ENCODE measurements at regions not wholly inside any gene's neighbourhood (a gene's known extent, or its start where the extent isn't known, plus 50 kb on each side); places are given as distances from the start of the nearest gene placed in this dataset.

DNA sequence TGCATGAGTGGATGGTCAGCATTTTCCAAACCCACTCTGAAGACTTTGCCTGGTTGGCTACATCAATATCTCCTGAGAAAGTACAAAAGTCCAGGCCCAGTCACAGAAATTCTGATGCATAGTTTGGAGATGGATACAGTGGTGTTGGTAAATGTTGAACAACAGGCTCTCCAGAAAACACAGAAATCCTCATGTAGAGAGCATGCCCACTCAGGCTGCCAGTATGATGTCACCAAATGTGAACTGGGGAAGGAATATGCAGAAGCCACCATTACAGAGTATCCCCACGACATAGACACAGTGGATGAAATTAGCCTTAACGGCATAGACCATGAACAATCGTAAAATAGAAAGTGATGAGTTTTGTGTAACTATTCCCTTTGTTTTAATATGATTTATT is 97.1 kb upstream of the NXT1 start:
- no peak for DNase-seq (ENCODE audit: low read depth)

DNA sequence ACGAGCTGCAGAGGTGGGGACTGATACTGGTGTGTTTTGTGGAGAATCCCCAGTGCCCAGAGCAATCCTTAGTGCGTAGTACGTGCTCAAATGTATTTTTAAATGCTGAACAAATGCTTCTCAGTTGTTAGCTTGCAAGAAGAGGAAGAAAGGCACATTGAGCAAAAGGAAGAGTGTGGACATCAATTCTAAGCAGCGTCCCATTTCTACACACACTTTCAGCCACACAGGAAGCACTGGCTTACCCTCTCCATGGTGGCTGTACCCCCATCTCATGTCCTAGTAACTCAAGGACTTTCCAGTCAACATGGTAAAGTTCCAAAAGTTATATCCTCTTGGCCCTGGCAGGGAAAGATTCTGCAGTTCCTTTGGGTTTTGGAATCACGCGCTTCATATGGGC is 98.8 kb upstream of the NXT1 start:
- DNase-seq (ENCODE audit: low read depth), result no peak

DNA sequence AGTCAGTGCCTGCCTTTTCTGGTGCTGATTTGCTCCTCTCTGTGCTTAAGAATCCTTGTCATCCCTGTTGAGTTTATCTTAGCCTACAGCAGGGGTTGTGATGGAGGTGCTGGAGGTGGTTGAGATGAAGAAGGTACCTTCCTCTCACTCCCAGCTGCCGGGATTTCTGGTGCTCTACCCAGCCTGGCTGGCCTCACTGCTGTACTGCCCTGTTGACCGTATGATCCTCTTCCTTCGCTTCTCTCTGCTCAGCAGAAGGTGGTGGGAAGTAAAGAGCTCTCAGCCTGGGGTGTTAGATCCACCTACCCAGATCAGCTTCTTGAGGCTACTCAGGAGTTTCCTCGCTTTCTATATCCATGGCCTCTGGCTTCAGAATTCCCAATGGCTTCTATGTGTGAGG is 101.0 kb upstream of the NXT1 start:
- DNase-seq (ENCODE audit: low read depth), result no peak

DNA sequence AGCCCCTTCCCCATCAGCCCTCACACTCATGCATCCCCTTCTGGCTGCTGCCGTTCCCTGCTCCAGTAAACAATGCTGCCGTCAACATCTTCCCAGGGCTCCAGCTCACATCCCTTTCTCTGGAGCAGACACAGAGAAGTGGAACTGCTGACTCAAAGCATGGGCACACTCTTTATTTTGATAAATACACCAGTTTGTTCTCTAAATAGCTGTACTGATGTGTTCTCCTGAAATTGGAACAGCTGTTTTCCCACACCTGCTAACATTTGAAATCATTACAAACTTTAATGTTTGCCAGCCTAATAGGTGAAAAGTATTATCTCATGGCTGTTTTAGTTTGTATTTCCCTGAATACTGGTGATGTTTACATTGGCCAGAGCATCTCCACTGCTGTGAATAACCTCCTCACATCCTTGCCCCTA is 102.1 kb upstream of the NXT1 start:
- DNase-seq (ENCODE audit: low read depth), result no peak

DNA sequence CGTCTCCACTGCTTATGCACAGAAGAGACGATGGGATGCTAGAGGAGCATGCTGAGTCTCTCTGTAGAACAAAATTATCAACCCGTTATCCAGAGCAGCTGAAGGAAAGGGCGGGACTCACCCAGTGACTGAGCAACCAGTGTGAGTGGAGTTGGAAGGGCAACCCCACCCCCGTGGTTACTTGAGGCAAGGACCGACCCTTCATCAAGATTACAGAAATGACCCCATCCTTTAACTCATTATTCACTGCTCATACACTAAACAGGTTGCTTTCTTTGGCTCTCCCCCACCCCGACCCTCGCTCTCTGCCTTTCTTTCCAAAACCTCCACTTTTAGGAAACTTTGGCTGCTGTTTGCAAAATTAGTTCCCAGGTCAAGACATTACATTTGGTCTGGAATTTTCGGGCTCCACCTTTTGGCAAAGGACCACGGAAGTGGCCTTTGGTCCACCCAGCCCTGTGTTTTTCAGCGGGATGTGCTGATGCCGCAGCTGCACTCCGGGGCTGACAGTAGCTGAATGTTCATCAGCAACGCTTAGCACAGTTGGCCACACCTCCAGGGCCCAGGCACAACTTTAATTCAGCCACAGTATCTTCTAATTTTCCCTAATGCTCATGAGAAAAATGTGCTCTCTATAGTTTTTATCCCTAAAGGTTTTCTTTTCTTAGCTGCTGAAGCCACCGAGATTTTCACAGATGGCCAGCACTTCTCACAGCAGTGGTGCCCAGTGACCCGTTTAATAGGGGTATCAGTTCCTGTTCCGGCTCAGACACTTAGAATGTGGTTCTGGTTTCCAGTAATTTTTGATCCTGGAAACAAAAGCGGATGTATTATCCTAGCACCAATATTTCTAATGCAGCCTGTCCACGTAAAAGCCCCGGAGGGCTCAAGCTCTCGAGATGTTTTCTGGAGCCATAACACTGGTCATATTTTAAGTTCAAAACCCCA is 103.6 kb upstream of the NXT1 start:
- no peak for DNase-seq (ENCODE audit: low read depth)

DNA sequence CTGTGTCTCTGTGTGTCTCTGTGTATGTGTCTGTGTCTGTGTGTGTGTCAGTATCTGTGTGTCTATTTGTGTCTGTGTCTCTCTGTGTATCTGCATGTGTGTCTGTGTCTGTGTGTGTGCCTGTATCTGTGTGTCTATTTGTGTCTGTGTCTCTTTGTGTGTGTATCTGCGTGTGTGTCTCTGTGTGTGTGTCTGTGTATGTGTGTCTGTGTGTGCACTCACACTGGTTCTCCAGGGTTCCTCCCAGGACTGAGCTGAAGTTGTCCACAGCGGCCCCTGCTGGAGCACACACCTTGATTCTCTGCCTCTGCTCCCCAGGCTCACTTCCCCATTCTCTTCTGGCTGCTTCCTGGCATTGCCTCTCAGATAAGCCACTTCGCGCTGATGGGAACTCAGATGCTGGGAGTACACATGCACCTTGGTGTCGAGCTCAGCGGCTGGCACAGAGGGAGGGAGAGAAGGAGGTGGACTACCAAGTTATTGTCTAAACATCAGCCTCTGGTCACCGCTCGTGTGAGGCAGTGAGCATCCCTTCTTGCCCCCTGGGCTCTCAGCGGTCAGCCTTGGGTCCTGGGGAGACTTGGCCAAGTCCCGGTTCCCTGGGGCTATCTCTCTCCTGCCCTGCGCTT is 104.9 kb upstream of the NXT1 start:
- peak; percentile 28 for DNase-seq (ENCODE audit: low read depth)

DNA sequence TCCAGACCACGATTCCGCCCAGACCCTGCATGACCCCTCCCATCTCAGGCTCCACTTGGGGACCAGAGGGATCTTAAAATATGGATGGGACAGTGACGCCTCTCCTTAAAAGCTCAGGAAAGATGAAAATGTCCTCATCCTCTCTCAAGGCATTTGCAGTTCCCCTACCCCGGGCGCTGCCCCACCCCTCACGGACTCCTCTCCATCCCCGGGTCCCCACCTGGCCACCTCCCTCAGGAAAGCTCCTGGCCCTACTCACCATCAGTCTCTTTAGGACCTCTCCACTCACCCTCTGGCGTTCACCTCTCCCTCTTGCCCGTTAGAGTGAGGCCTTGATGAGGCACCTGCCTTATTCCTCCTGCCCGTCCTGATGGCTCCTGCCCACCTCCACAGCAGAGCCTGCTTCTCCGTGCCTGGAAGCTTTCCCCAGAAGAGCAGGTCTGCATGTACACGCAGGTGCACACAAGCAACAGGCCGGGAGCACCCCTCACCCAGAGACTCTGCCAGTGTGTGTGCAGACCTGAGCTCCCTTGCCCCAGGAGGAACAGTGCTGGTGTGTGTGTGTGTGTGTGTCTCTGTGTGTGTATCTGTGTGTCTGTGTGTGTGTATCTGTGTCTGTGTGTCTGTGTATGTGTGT is 105.6 kb upstream of the NXT1 start:
- no peak for DNase-seq (ENCODE audit: low read depth)

DNA sequence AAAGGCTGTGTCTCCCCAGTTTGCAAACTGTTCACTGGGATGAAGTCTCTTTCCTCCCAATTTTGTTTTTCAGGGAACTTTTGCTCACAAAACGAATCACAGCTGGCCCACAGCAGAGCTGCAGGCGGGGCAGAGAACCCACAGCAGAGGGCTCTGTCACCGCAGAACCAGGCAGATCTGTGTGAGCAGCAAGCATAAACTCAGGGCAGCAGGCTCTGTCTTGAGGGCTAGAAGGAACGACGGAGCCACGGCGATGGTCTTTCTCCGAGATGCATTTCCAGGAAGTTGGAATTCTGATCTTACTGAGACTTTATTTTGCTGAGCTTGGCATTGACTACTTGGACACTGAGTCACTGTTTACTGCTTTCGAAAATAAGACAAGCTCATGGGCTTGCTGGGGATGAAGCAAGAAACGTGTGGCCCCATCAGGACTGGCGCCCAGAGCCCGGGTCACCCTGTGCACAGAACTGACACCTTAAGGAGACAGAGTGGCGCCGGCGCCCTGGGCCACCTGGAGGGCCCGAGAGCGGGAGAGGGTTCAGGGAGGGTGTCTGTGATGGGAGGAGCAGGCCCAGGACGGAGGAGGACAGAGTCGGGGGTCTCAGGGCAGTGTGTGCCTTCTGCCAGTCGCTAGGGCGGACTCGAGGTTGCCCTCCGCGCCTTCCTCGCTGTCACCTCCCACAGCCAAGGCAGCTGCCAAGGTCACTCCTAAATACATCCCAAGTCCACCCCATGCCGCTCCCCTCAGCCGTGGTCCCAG is 106.3 kb upstream of the NXT1 start:
- no peak for DNase-seq (ENCODE audit: low read depth)

DNA sequence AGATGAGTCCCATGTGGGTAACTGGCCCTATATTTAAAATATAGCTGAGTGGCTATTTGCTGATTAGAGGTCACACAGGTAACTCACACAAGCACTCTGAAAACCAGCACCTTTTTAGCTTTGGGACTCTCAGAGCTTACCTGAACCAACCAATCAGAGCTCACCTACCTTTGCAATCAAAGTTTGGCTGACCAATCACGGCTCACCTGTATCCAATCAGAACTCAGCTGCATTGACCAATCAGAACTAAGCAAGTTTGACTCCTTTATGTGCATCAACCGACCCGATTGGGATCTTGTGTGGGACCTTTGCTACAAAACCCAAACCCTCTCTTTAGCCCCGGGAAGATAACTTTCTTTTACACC is 106.8 kb upstream of the NXT1 start:
- DNase-seq (ENCODE audit: low read depth), result no peak

DNA sequence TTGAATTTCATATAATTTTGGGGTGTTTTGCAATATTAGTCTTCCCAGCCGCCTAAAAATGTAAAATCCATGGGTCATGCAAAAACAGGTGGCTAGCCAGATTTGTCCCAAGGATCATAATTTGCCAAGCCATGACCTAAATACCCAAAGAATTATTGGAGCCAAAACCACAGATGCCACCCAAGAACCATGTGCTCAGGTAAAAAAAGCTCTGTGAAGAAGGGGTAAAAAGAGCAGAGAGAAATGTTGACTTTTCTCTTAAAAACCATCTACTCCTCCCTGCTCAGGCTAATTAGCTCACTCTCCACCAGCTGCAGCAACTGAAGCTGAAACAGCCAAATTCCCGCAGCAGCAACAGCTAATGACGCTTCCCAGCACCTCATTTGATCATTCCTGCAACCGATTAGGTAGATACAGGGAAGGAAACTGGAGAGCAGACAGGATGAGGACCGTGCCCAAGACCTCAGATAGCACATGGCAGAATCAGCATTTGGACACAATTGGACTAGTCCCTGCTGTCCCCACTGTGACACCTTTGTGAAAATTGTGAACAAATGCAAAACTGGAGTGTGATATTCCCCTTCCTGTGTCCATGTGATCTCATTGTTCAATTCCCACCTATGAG is 107.9 kb upstream of the NXT1 start:
- no peak for DNase-seq (ENCODE audit: low read depth)

DNA sequence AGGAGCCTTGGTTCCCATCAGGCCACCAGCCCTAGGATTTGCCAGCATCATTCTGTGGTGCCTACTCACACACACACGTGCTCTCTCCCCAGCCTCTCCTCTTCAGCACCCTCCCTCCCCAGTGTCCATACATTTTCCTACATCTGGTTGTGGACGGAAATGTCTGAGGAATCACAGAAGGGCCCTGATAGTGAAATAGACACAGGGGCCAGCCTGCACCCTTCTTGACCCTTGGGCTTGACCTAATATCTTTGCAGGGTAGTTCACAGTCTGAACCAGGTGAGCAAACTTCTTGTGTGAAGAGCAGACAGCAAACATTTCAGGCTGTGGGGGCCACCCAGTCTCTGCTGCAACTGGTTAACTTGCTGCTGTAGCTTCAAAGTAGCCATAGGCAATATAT is 108.5 kb upstream of the NXT1 start:
- DNase-seq (ENCODE audit: low read depth), result no peak

DNA sequence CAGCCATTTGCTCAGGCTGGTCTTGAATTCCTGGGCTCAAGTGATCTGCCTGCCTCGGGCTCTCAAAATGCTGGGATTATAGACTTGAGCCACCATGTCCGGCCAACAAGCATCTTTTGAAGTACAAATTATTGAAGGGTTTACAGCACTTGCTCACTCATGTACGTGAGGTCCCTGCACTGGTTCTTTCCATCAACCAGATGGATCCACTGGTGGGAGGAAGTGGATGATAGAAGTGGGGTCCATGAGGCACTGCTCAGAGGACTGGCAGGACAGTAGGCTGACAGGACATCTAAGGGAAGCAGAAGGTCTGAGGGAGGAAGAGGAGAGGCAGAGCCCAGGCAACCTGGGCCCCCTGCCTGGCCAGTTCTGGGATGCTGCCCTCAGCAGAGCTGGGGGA is 109.2 kb upstream of the NXT1 start:
- DNase-seq (ENCODE audit: low read depth), result no peak

DNA sequence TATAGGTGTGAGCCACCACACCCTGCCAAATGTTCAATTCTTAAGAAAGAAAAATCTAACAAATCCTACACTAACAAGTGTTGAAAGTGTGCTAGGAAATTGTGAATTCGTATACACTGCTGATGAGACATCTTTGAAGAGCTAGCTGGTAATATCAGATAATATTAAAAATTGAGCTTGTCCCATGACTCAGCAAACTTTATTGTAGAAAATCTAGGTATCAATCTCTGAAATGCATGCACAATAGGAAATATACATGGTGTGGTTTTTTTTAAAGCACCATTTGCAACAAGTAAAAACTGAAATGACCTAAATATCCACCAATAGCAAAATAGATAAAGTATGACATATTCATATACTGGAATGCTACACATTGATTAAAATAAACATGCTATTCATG is 110.1 kb upstream of the NXT1 start:
- DNase-seq (ENCODE audit: low read depth), result no peak

DNA sequence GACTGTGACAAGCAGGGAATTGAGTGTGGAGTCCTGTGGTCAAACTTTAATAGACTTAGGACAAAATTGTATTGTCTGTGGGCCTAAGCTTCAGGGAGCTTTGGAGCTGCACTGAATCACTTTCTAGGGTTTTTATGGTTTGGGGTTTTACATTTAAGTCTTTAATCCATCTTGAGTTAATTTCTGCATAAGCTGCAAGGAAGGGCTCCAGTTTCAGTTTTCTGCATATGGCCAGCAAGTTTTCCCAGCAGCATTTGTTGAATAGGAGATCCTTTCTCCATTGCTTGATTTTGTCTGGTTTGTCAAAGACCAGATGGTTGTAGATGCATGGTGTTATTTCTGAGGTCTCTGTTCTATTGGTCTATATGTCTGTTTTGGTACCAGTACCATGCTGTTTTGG is 113.4 kb upstream of the NXT1 start:
- DNase-seq (ENCODE audit: low read depth), result no peak

DNA sequence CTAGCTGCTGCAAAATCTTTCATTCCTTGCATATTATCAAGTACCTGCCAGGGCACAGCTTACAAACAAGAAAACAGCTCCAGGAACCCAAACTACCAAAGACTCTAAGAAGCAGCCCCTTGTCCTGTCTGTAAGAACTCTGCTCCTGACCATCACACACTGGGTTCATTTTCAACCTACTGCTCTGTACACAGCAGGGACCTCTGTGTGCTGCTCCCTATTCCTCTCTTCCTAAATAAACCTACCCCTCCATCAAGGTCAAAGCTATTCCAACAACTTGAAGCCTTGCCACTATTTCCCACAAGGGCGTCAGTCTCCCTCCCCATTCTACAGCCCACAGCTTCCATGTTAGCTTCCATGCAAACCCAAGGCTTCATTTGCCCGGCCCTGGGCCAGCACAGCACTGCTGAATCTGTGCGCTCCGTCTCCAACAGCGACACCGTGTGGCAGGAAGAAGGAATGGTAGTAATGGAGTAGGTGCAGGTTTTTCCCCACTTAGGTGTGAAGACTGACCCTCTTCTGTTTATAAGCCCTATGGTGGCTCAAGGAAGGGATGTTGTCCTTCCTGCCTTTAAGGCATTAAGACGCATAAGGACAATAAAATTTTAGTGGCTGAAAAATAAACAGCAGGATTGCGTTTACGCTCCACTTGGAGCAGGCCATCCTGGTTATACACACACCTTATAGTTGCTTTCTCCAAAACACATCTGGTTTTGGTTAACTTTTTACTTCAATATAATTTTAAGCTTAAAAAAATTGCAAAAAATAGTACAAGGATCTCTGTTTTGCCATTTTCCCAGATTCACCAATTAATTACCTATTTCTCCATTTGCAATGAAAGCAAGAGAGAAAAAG is 115.2 kb upstream of the NXT1 start:
- peak; percentile 55 for DNase-seq (ENCODE audit: low read depth)

DNA sequence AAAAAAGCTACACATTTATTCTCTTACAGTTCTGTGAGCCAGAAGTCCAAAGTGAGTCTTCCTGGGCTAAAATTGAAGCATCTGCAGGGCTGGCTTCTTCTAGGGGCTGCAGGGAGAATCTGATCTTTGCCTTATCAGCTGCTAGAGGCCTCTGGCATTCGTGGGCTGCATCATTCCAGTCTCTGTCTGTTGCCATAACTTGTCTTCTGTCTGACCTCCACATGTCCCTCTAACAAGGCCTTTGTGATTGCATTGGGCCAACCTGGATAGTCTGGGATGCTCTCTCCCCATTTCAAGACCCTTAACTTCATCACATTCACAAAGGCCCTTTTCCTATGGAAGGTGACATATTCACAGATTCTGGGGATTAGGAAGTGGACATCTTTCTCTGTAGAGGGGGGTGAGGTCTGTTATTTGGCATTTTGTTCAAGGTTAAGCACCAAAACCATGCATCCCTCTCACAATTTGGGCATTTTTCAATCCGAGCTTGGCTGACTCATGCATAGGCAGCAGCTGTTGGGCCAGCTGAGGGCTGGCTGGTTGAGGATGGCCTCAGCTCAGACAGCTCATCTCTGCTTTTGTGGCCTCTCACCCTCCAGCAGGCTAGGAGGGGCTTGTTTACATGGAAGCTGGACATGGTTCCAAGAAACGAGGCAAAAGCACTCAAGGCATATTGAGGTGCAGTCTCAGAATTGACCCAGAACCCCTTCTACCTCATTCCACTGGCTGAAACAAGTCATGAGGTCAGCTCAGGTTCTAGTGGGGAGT is 116.1 kb upstream of the NXT1 start:
- no peak for DNase-seq (ENCODE audit: low read depth)

DNA sequence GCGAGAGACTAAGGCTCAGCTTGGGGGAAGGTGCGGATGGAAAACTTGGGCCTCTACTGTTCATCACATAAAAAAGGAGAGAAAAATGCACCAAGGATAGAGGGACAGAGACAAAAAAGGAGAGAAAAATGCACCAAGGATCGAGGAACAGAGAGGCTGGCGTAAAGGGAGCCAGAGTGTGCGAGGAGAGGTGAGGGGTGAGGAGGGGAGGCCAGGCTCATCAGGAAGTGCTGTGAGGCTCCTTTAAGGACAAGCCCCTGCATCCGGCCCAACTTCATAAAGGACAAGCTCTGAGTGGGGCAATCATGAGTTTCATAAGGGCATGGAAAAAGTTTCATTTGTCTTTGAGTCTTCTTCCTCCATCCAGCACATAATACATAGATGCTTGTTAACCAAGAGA is 117.2 kb upstream of the NXT1 start:
- no peak for DNase-seq (ENCODE audit: low read depth)

DNA sequence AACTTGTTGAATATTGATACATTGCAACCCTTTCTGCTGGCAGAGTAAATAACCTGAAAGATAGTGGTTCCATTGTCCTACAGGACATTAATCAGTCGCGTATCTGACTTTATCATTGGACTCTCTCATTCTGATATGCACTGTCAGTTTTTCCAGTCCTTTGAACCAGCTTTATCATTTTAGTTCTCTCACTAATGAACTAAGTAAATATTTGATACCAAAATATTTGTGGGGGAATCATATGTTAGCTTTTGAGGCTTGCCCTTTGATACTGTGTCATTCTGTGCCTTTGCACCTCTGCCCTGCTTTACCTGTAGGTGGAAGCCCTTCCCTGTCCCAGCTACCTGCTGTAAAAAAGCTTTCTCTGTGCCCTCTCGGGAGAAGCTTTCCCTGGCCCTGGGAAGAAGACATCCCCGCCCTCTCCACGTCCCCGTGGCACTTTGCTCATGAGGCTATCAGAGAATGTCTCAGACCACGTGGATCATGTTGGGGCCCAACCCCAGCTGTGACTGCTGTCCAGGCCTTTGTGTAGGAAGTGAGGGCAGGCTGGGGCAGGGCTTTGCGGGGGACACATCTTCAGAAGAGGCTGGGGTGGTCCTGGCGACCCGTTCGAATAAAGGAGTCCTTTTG is 117.8 kb upstream of the NXT1 start:
- DNase-seq (ENCODE audit: low read depth), result no peak

DNA sequence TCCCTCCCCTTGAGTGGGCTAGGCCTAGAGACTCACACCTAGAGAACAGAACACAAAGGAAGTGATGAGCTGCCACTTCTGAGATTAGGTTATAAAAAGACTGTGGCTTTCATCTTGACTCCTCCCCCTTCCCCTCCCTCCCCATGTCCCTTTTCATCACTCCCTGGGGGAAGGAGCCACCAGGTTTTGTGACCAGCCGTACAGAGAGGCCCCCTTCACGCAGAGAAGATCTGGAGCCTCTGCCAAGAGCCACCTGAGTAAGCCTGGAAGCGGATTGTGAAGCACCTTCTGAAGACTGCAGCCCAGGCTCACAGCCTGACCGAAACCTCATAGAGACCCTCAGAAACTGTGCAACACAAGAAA is 118.4 kb upstream of the NXT1 start:
- no peak for DNase-seq (ENCODE audit: low read depth)
